HL-60 (cell line): ENCODE measurements at regions not wholly inside any gene's neighbourhood (a gene's known extent, or its start where the extent isn't known, plus 50 kb on each side); places are given as distances from the start of the nearest gene placed in this dataset.

Experiments
- DNase-seq, 2 experiments: peaks; one replicate each; pipeline ENCODE4 v3.0.0-alpha.2; 2010 to 2020; ENCODE audit warnings: low read depth in 1 of 2, low spot score in 1 of 2
- H3K27ac ChIP-seq: fragments of 250-450 bp; sonication (Bioruptor Pico); replicated peaks from 2 replicates; pipeline ENCODE4 v1.5.1; 2020; ENCODE audit warnings: mild to moderate bottlenecking, moderate library complexity
- H3K27me3 ChIP-seq: fragments of 250-450 bp; sonication (Bioruptor Pico); 2 replicates; pipeline ENCODE4 v1.5.1; 2021; ENCODE audit warnings: mild to moderate bottlenecking, moderate library complexity; ENCODE audit not compliant: insufficient read depth, poor library complexity, severe bottlenecking
- H3K4me3 ChIP-seq: replicated peaks from 2 replicates; pipeline ENCODE4 v1.5.1; 2011; ENCODE audit warnings: mild to moderate bottlenecking, control low read depth, low read length; ENCODE audit not compliant: insufficient read depth
- GABPA ChIP-seq: IDR thresholded peaks from 2 replicates; pipeline ENCODE4 v1.6.1; 2012; ENCODE audit warnings: low read depth
- POLR2AphosphoS5 ChIP-seq: IDR thresholded peaks from 2 replicates; pipeline ENCODE4 v1.6.1; 2012; ENCODE audit warnings: low read depth
- SPI1 ChIP-seq: IDR thresholded peaks from 2 replicates; pipeline ENCODE4 v1.6.1; 2012; ENCODE audit warnings: low read depth, mild to moderate bottlenecking, borderline replicate concordance
- TF ChIP-seq, protein P1 (sequence below): IDR thresholded peaks from one replicate; pipeline ENCODE4 v1.5.1; 2011; ENCODE audit warnings: low read length, control low read depth, inconsistent platforms; ENCODE audit not compliant: insufficient read depth
- TF ChIP-seq, protein P2 (sequence below): IDR thresholded peaks from 2 replicates; pipeline ENCODE4 v1.6.1; 2012; ENCODE audit warnings: low read depth; ENCODE audit not compliant: insufficient replicate concordance

DNA sequence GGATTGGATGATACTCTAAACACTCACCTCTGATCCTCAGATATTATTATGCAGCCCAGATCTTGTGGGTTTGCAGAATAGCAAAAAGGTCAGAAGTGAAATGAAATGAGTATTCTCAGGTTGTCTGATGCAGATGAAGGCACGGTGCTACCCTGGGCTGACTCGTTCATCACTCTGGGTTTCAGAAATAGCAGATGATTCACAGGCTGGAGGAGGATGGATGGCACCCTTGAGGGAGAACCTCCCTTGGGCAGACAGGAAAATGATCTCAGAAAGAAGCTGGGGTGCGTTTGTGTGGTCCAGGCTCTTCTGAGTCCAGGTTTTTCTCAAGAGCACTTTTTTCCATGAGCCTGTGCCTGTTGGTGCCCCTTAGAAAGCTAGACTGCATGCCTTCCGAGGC lies 515.8 kb upstream of the MKI67 start:
- no peaks in the 10 kb centered on the region for H3K27me3 ChIP-seq
- H3K27ac ChIP-seq, result no peak overlapping the region
- no peak for DNase-seq
- TF ChIP-seq GABPA, result no peak
- no peak for TF ChIP-seq SPI1
- TF ChIP-seq, protein P1, sequence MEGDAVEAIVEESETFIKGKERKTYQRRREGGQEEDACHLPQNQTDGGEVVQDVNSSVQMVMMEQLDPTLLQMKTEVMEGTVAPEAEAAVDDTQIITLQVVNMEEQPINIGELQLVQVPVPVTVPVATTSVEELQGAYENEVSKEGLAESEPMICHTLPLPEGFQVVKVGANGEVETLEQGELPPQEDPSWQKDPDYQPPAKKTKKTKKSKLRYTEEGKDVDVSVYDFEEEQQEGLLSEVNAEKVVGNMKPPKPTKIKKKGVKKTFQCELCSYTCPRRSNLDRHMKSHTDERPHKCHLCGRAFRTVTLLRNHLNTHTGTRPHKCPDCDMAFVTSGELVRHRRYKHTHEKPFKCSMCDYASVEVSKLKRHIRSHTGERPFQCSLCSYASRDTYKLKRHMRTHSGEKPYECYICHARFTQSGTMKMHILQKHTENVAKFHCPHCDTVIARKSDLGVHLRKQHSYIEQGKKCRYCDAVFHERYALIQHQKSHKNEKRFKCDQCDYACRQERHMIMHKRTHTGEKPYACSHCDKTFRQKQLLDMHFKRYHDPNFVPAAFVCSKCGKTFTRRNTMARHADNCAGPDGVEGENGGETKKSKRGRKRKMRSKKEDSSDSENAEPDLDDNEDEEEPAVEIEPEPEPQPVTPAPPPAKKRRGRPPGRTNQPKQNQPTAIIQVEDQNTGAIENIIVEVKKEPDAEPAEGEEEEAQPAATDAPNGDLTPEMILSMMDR, result no peak
- TF ChIP-seq, protein P2, sequence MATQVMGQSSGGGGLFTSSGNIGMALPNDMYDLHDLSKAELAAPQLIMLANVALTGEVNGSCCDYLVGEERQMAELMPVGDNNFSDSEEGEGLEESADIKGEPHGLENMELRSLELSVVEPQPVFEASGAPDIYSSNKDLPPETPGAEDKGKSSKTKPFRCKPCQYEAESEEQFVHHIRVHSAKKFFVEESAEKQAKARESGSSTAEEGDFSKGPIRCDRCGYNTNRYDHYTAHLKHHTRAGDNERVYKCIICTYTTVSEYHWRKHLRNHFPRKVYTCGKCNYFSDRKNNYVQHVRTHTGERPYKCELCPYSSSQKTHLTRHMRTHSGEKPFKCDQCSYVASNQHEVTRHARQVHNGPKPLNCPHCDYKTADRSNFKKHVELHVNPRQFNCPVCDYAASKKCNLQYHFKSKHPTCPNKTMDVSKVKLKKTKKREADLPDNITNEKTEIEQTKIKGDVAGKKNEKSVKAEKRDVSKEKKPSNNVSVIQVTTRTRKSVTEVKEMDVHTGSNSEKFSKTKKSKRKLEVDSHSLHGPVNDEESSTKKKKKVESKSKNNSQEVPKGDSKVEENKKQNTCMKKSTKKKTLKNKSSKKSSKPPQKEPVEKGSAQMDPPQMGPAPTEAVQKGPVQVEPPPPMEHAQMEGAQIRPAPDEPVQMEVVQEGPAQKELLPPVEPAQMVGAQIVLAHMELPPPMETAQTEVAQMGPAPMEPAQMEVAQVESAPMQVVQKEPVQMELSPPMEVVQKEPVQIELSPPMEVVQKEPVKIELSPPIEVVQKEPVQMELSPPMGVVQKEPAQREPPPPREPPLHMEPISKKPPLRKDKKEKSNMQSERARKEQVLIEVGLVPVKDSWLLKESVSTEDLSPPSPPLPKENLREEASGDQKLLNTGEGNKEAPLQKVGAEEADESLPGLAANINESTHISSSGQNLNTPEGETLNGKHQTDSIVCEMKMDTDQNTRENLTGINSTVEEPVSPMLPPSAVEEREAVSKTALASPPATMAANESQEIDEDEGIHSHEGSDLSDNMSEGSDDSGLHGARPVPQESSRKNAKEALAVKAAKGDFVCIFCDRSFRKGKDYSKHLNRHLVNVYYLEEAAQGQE, result no peak
- TF ChIP-seq POLR2AphosphoS5, result no peak
- no peak overlapping the region for H3K4me3 ChIP-seq

DNA sequence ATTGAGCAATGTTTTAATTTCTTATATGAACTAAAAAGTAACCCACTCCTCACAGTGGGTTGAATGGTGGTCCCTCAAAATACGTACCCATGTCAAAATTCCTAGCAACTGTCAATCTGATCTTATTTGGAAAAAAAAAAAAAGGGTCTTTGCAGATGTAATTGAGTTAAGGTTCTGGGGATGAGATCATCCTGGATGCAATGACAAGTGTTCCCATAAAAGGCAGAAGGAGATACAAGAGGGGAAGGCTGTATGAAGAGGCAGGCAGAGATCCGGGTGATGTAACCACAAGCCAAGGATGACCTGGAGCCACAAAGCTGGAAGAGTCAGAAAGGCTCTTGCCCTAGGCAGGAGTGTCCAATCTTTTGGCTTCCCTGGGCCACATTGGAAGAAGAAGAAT lies 516.3 kb upstream of the MKI67 start:
- DNase-seq, result no peak
- H3K4me3 ChIP-seq, result no peak overlapping the region
- no peaks in the 10 kb centered on the region for H3K27me3 ChIP-seq
- no peak overlapping the region for H3K27ac ChIP-seq
- TF ChIP-seq POLR2AphosphoS5 (no peak), GABPA (no peak), SPI1 (no peak)
- TF ChIP-seq, protein P1, result no peak
- TF ChIP-seq, protein P2, result no peak

- Histone ChIP-seq H3K4me3 (no peak overlapping the region), H3K27me3 (no peaks in the 10 kb centered on the region), H3K27ac (no peak overlapping the region)
- no peak for DNase-seq
- TF ChIP-seq, protein P2, result no peak
- TF ChIP-seq GABPA (no peak), SPI1 (no peak), POLR2AphosphoS5 (no peak)
- TF ChIP-seq, protein P1, result no peak
Measured at GRCh38 chr10:128643658-128644057, 517.4 kb upstream of the MKI67 start.
